IMR-90 (cell line): ENCODE measurements at regions not wholly inside any gene's neighbourhood (a gene's known extent, or its start where the extent isn't known, plus 50 kb on each side); places are given as distances from the start of the nearest gene placed in this dataset.

Source experiments
- ATAC-seq: fragments of 200-7000 bp; cut with Tn5 transposase; 2 replicates; pipeline ENCODE4 v1.9.1; 2020; ENCODE audit warnings: low read depth, mild to moderate bottlenecking, moderate library complexity
- BruUV-seq: library from RNA; stranded (reverse); fragments of 400-500 nt; replicated peaks from 2 replicates; lab custom pipeline; 2021; lab: Mats Ljungman, UMichigan
- CTCF ChIA-PET: fragments of 300-600 bp; formaldehyde crosslinking; extraction: SDS; loops from one replicate; lab custom pipeline; 2021; ENCODE audit warnings: antibody characterized with exemption; lab: Yijun Ruan, JAX
- POLR2A ChIA-PET: fragments of 300-600 bp; sonication (Branson Sonifier 250); formaldehyde crosslinking; loops from one replicate; lab custom pipeline; 2022; ENCODE audit warnings: antibody characterized with exemption; ENCODE audit not compliant: unreplicated experiment; lab: Charles Lee
- DNase-seq: peaks from one replicate; pipeline ENCODE4 v3.0.0; 2013
- H2AFZ ChIP-seq: replicated peaks from 2 replicates; pipeline ENCODE3; 2013; ENCODE audit warnings: low read length, mild to moderate bottlenecking; ENCODE audit not compliant: poor library complexity
- H2AK5ac ChIP-seq: 2 replicates; pipeline ENCODE4 v1.6.1; 2013; ENCODE audit warnings: low read depth, low read length, inconsistent platforms
- H2AK9ac ChIP-seq: replicated peaks from 2 replicates; pipeline ENCODE3; 2013; ENCODE audit warnings: mild to moderate bottlenecking, low read depth, low read length, moderate library complexity; ENCODE audit not compliant: poor library complexity
- H2BK120ac ChIP-seq: 2 replicates; pipeline ENCODE4 v1.6.1; 2013; ENCODE audit warnings: low read depth, low read length, inconsistent platforms
- H2BK15ac ChIP-seq: 3 replicates; pipeline ENCODE4 v1.6.1; 2013; ENCODE audit warnings: low read depth, low read length, inconsistent platforms
- H2BK20ac ChIP-seq: 2 replicates; pipeline ENCODE4 v1.6.1; 2013; ENCODE audit warnings: low read depth, mild to moderate bottlenecking, inconsistent platforms, low read length, moderate library complexity
- H2BK5ac ChIP-seq: 2 replicates; pipeline ENCODE4 v1.6.1; 2013; ENCODE audit warnings: mild to moderate bottlenecking, low read depth, low read length, inconsistent platforms; ENCODE audit not compliant: poor library complexity, severe bottlenecking
- H3K14ac ChIP-seq: replicated peaks from 2 replicates; pipeline ENCODE4 v1.6.1; 2013; ENCODE audit warnings: low read depth, low read length, inconsistent platforms
- H3K18ac ChIP-seq: 2 replicates; pipeline ENCODE4 v1.6.1; 2013; ENCODE audit warnings: low read depth, low read length, control low read depth
- H3K23ac ChIP-seq: 2 replicates; pipeline ENCODE4 v1.6.1; 2013; ENCODE audit warnings: low read depth, low read length, inconsistent platforms
- H3K27ac ChIP-seq: 2 replicates; pipeline ENCODE4 v1.5.1; 2013; ENCODE audit warnings: mild to moderate bottlenecking, control low read depth, low read length; ENCODE audit not compliant: insufficient read depth
- H3K27me3 ChIP-seq: 2 replicates; pipeline ENCODE4 v1.6.1; 2013; ENCODE audit warnings: low read length; ENCODE audit not compliant: control insufficient read depth, insufficient read depth
- H3K36me3 ChIP-seq: 2 replicates; pipeline ENCODE4 v1.6.1; 2013; ENCODE audit warnings: low read length, mixed read lengths; ENCODE audit not compliant: control insufficient read depth, insufficient read depth
- H3K4ac ChIP-seq: 2 replicates; pipeline ENCODE4 v1.6.1; 2013; ENCODE audit warnings: low read depth, low read length, inconsistent platforms
- H3K4me1 ChIP-seq: 2 replicates; pipeline ENCODE4 v1.6.1; 2013; ENCODE audit warnings: low read length, mixed read lengths; ENCODE audit not compliant: control insufficient read depth, insufficient read depth
- H3K4me2 ChIP-seq: 2 replicates; pipeline ENCODE4 v1.6.1; 2013; ENCODE audit warnings: low read depth, mild to moderate bottlenecking, control low read depth, low read length, moderate library complexity
- H3K4me3 ChIP-seq: 2 replicates; pipeline ENCODE4 v1.5.1; 2013; ENCODE audit warnings: low read depth, mild to moderate bottlenecking, control low read depth, low read length, moderate library complexity; ENCODE audit not compliant: insufficient read depth
- H3K56ac ChIP-seq: 2 replicates; pipeline ENCODE4 v1.6.1; 2013; ENCODE audit warnings: low read length, inconsistent platforms; ENCODE audit not compliant: insufficient read depth; ENCODE audit errors: extremely low read depth
- H3K79me1 ChIP-seq, 2 experiments: 2 replicates each; pipeline ENCODE4 v1.6.1; 2013; ENCODE audit warnings: low read length in 2 of 2, inconsistent platforms in 1 of 2, low read depth in 1 of 2
- H3K9ac ChIP-seq: 2 replicates; pipeline ENCODE4 v1.6.1; 2013; ENCODE audit warnings: low read depth, low read length, control low read depth
- H3K9me1 ChIP-seq: 2 replicates; pipeline ENCODE4 v1.6.1; 2013; ENCODE audit warnings: low read length, inconsistent platforms; ENCODE audit not compliant: insufficient read depth
- H3K9me3 ChIP-seq: 2 replicates; pipeline ENCODE4 v1.6.1; 2013; ENCODE audit warnings: low read length; ENCODE audit not compliant: control insufficient read depth, insufficient read depth
- H4K20me1 ChIP-seq: 2 replicates; pipeline ENCODE4 v1.6.1; 2013; ENCODE audit warnings: low read length, inconsistent platforms; ENCODE audit not compliant: insufficient read depth
- H4K5ac ChIP-seq: 2 replicates; pipeline ENCODE4 v1.6.1; 2013; ENCODE audit warnings: mild to moderate bottlenecking, low read depth, low read length, control low read depth
- H4K8ac ChIP-seq, 2 experiments: 2 replicates each; pipeline ENCODE4 v1.6.1; 2013; ENCODE audit warnings: low read depth in 2 of 2, low read length in 2 of 2, control low read depth in 1 of 2, inconsistent platforms in 1 of 2
- H4K91ac ChIP-seq: 2 replicates; pipeline ENCODE4 v1.6.1; 2013; ENCODE audit warnings: low read depth, low read length, inconsistent platforms; ENCODE audit not compliant: insufficient read depth
- BHLHE40 ChIP-seq: fragments of 150-350 bp; IDR thresholded peaks from 2 replicates; pipeline ENCODE4 v1.6.1; 2016; ENCODE audit warnings: mild to moderate bottlenecking, low read depth, low read length
- CEBPB ChIP-seq: IDR thresholded peaks from 2 replicates; pipeline ENCODE4 v1.6.1; 2012; ENCODE audit warnings: low read depth, low read length, improper control_type of control experiment
- CHD1 ChIP-seq: IDR thresholded peaks from 2 replicates; pipeline ENCODE4 v1.6.1; 2012; ENCODE audit warnings: low read depth, low read length, improper control_type of control experiment
- ELK1 ChIP-seq: fragments of 150-350 bp; IDR thresholded peaks from 2 replicates; pipeline ENCODE4 v1.6.1; 2016; ENCODE audit warnings: low read depth, mild to moderate bottlenecking, low read length, moderate library complexity, borderline replicate concordance
- FOS ChIP-seq: fragments of 150-350 bp; IDR thresholded peaks from 2 replicates; pipeline ENCODE4 v1.6.1; 2016; ENCODE audit warnings: low read depth, low read length
- MAFK ChIP-seq: IDR thresholded peaks from 2 replicates; pipeline ENCODE4 v1.6.1; 2012; ENCODE audit warnings: low read depth, low read length, improper control_type of control experiment
- MAZ ChIP-seq: IDR thresholded peaks from 2 replicates; pipeline ENCODE4 v1.6.1; 2012; ENCODE audit warnings: low read depth, mild to moderate bottlenecking, low read length, improper control_type of control experiment, moderate library complexity, borderline replicate concordance
- POLR2A ChIP-seq: IDR thresholded peaks from 2 replicates; pipeline ENCODE4 v1.6.1; 2012; ENCODE audit warnings: mild to moderate bottlenecking, low read depth, low read length
- RAD21 ChIP-seq: IDR thresholded peaks from 2 replicates; pipeline ENCODE4 v1.6.1; 2012; ENCODE audit warnings: low read length, improper control_type of control experiment
- RCOR1 ChIP-seq: IDR thresholded peaks from 2 replicates; pipeline ENCODE4 v1.6.1; 2012; ENCODE audit warnings: mild to moderate bottlenecking, low read length, improper control_type of control experiment; ENCODE audit not compliant: insufficient replicate concordance
- RFX5 ChIP-seq: IDR thresholded peaks from 2 replicates; pipeline ENCODE4 v1.8.0; 2012; ENCODE audit warnings: low read depth, mild to moderate bottlenecking, low read length, moderate library complexity
- SMC3 ChIP-seq: fragments of 150-350 bp; IDR thresholded peaks from 2 replicates; pipeline ENCODE4 v1.6.1; 2016; ENCODE audit warnings: low read depth, mild to moderate bottlenecking, antibody characterized with exemption, low read length, moderate library complexity
- WGBS, 2 experiments: methylation state at CpG; one replicate each; pipeline versions ENCODE4 v1.1.5 to v1.1.7; 2013; ENCODE audit warnings: missing lambda C conversion rate in 2 of 2; ENCODE audit not compliant: insufficient read length in 1 of 2; ENCODE audit errors: extremely low coverage in 2 of 2; 5-methylcytosine and 5-hydroxymethylcytosine counted together
- dilution Hi-C: fragments of 300-500 bp; cut with HindIII; formaldehyde crosslinking; loops from one replicate; pipeline ENCODE4 v1.14.3; 2018; ENCODE audit warnings: low sequenced_read_pairs; ENCODE audit not compliant: unreplicated experiment
- in situ Hi-C: fragments of 300-500 bp; cut with MboI; formaldehyde crosslinking; loops from 3 replicates; pipeline ENCODE4 v1.14.3; 2019; ENCODE audit warnings: low sequenced_read_pairs, inconsistent platforms, mixed read lengths
- intact Hi-C: fragments of 100-400 bp; cut with micrococcal nuclease; formaldehyde crosslinking; loops from 2 replicates; pipeline ENCODE4 v1.10.0; 2022
- TF ChIP-seq, protein P1 (sequence below): conservative IDR thresholded peaks from 2 replicates; pipeline ENCODE4 v1.5.1; 2012; ENCODE audit warnings: mild to moderate bottlenecking, low read depth, low read length, improper control_type of control experiment
- TF ChIP-seq, protein P2 (sequence below): fragments of 150-350 bp; IDR thresholded peaks from 2 replicates; pipeline ENCODE4 v1.6.1; 2017; ENCODE audit warnings: mild to moderate bottlenecking, antibody characterized with exemption, low read length, low read depth

DNA sequence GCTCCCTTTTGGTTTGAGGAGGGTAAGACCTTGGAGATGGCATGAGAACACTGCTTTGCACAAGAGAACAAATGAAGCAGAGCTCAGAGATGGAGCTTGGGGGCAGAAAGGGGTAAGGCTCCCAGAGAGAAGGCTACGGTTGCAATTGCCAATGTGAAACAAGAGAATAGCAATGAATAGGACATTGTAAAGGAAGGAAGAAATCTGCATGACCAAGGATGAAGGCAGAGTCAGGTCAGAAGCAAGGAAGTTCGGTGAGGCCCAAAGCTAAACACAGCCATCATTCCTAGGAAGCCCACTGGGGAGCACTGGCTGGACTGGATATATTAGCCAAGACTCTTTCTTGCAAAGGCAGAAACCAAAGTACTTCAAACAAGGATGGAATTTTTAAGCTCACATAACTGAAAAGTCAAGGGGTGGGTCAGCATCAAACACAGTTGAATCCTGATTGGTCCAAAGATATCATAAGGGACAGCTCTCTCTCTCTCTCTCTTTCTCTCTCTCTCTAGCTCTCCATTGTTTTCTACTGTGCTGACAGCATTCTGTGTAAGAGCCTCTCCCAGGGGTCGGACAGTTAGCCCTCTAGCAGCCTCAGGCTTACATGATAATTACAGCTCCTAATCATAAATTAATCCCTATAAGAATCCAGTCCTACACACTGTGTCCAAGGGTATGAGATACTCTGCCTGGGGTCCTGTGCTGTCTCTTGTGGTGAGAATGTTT lies 484.3 kb downstream of the SOX6 start:
- Histone ChIP-seq H2BK20ac (no peak overlapping the region), H4K8ac (no peak overlapping the region), H3K4ac (no peak overlapping the region), H3K27me3 (no peaks in the 10 kb centered on the region), H2AK5ac (no peak overlapping the region), H3K9me3 (no peaks in the 10 kb centered on the region), H3K14ac (no peak overlapping the region), H3K23ac (no peak overlapping the region), H3K9me1 (no peaks in the 10 kb centered on the region), H3K4me3 (no peak overlapping the region), H3K4me1 (no peaks in the 10 kb centered on the region), H2BK5ac (no peak overlapping the region), H4K5ac (no peak overlapping the region), H4K20me1 (no peaks in the 10 kb centered on the region), H3K79me1 (no peaks in the 10 kb centered on the region), H2BK120ac (no peak overlapping the region), H4K91ac (no peak overlapping the region), H2AK9ac (no peak overlapping the region), H2AFZ (no peak overlapping the region), H3K36me3 (no peaks in the 10 kb centered on the region), H2BK15ac (no peak overlapping the region), H3K56ac (no peak overlapping the region), H3K9ac (no peak overlapping the region), H3K27ac (no peak overlapping the region), H3K4me2 (no peak overlapping the region), H3K18ac (no peak overlapping the region)
- in situ Hi-C loops (no loop called here), intact Hi-C loops (no loop called here), dilution Hi-C loops (no loop called here)
- ChIA-PET POLR2A (no interaction called here), CTCF (no interaction called here)
- DNase-seq (no peak), ATAC-seq (no peak)
- TF ChIP-seq POLR2A = no peak
- TF ChIP-seq CEBPB = no peak
- TF ChIP-seq, protein P1, sequence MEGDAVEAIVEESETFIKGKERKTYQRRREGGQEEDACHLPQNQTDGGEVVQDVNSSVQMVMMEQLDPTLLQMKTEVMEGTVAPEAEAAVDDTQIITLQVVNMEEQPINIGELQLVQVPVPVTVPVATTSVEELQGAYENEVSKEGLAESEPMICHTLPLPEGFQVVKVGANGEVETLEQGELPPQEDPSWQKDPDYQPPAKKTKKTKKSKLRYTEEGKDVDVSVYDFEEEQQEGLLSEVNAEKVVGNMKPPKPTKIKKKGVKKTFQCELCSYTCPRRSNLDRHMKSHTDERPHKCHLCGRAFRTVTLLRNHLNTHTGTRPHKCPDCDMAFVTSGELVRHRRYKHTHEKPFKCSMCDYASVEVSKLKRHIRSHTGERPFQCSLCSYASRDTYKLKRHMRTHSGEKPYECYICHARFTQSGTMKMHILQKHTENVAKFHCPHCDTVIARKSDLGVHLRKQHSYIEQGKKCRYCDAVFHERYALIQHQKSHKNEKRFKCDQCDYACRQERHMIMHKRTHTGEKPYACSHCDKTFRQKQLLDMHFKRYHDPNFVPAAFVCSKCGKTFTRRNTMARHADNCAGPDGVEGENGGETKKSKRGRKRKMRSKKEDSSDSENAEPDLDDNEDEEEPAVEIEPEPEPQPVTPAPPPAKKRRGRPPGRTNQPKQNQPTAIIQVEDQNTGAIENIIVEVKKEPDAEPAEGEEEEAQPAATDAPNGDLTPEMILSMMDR = no peak
- TF ChIP-seq RFX5 = no peak
- no peak for TF ChIP-seq FOS
- TF ChIP-seq, protein P2, sequence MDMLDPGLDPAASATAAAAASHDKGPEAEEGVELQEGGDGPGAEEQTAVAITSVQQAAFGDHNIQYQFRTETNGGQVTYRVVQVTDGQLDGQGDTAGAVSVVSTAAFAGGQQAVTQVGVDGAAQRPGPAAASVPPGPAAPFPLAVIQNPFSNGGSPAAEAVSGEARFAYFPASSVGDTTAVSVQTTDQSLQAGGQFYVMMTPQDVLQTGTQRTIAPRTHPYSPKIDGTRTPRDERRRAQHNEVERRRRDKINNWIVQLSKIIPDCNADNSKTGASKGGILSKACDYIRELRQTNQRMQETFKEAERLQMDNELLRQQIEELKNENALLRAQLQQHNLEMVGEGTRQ = no peak
- no peak for TF ChIP-seq RAD21
- TF ChIP-seq SMC3 = no peak
- no peak for TF ChIP-seq MAZ
- TF ChIP-seq RCOR1 = no peak
- TF ChIP-seq CHD1 = no peak
- no peak for TF ChIP-seq MAFK
- TF ChIP-seq BHLHE40 = no peak
- TF ChIP-seq ELK1 = no peak
- BruUV-seq = no TSS peak
- WGBS, 2 experiments = 100% methylated on average over 1 of the region's 3 CpGs; no CpG with 5 or more reads in 1 of the 2 experiments
